ENCODE measurements at regions not wholly inside any gene's neighbourhood (a gene's known extent, or its start where the extent isn't known, plus 50 kb on each side); places are given as distances from the start of the nearest gene placed in this dataset.

DNA sequence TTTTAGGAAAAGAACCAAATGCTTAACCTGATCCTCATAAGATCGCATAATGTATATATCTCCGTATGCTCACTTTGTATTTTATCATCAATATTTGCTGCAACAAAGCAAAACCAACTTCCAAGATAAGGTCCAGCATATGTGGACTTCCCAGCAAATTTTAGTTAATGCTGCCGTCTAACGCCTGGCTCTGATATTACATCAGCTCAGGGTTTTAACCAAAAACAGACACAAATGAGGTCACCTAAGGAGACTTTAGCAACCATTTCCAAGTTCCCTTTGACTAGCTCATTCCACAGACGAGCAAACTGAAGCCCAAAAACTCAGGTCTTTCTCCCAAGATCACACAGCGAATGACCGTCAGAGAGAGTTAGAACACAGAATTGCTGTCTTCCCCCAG is 59.4 kb upstream of the UCN3 start:
- no peak for DNase-seq

DNA sequence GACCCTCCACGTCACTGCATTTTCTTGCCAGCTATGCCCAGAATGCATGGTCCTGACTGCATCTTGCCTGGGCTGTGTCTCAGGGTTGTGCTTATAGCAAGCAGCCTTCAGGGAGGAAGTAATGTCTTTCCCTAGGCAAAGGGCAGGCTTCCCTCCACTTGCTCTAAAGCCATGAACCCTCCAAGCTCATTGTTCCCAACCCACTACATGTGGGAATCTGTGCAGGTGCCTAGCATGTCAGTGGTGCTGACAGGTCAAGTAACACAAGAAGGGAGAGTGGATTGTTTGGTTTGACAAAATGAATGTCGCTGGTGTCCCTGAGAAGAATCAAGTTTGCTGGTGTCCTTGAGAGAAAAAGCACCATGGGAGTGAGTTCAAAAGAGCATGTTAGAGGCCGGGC is 53.9 kb upstream of the UCN3 start:
- no peak for DNase-seq

- DNase-seq: no peak
These were observed 53.1 kb upstream of the UCN3 start for GRCh38 chr10:5311617-5312016.

DNA sequence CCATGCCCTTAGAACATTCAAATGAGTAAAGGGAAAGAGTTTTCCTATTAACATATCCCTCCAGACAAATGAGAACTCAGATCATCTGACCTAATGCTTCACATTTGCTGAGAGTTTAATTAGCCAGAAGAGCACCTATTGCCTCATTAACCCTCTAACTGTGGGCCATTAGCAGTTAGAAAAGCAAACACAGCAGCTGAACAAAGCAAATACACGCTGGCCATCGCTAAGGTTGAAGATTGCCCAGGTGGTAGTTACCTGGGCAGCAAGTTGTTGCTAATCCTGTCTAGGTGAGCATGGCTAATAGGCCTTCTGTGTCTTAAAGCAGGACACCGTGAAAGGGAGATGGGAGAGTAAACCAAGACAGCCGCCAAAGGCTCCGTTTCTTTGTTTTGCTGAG is 49.9 kb upstream of the UCN3 start:
- DNase-seq: no peak
